Loucy (cell line): ENCODE measurements at regions not wholly inside any gene's neighbourhood (a gene's known extent, or its start where the extent isn't known, plus 50 kb on each side); places are given as distances from the start of the nearest gene placed in this dataset.

ENCODE experiments used
- H2AFZ ChIP-seq: fragments of 200-600 bp; sonication (generic); 2 replicates; pipeline ENCODE4 v1.6.0; 2016; ENCODE audit warnings: antibody characterized with exemption, mild to moderate bottlenecking, low read length, moderate library complexity
- H3F3A ChIP-seq: fragments of 200-600 bp; 2 replicates; pipeline ENCODE4 v1.6.0; 2016; ENCODE audit warnings: antibody characterized with exemption, low read depth, mild to moderate bottlenecking
- H3K27me3 ChIP-seq: fragments of 200-600 bp; sonication (generic); 2 replicates; pipeline ENCODE4 v1.6.1; 2014; ENCODE audit warnings: low read length, mild to moderate bottlenecking; ENCODE audit not compliant: insufficient read depth, poor library complexity, severe bottlenecking
- H3K36me3 ChIP-seq: fragments of 200-600 bp; sonication (generic); 2 replicates; pipeline ENCODE4 v1.6.1; 2016; ENCODE audit warnings: low read length; ENCODE audit not compliant: insufficient read depth
- H3K4me1 ChIP-seq: fragments of 200-600 bp; sonication (generic); 2 replicates; pipeline ENCODE4 v1.5.1; 2014; ENCODE audit warnings: low read length, mild to moderate bottlenecking; ENCODE audit not compliant: insufficient read depth, poor library complexity, severe bottlenecking
- H3K4me2 ChIP-seq: fragments of 200-600 bp; sonication (generic); 2 replicates; pipeline ENCODE4 v1.6.0; 2014; ENCODE audit warnings: antibody characterized with exemption, low read length, low read depth, mild to moderate bottlenecking; ENCODE audit not compliant: poor library complexity, severe bottlenecking
- H3K4me3 ChIP-seq: fragments of 200-600 bp; sonication (generic); 2 replicates; pipeline ENCODE4 v1.5.1; 2014; ENCODE audit warnings: low read length, mild to moderate bottlenecking, mixed read lengths; ENCODE audit not compliant: poor library complexity, severe bottlenecking
- H3K79me2 ChIP-seq: fragments of 200-600 bp; sonication (generic); 2 replicates; pipeline ENCODE4 v1.6.1; 2014; ENCODE audit warnings: low read length; ENCODE audit not compliant: insufficient read depth
- H3K9ac ChIP-seq: fragments of 200-600 bp; sonication (generic); 2 replicates; pipeline ENCODE4 v1.6.0; 2014; ENCODE audit warnings: mild to moderate bottlenecking, low read depth, low read length, moderate library complexity; ENCODE audit not compliant: poor library complexity, severe bottlenecking
- H3K9me2 ChIP-seq: fragments of 200-600 bp; sonication (generic); replicated peaks from 2 replicates; pipeline ENCODE4 v1.6.1; 2016; ENCODE audit warnings: low read depth, low read length, mixed read lengths
- H3K9me3 ChIP-seq: fragments of 200-600 bp; sonication (generic); 2 replicates; pipeline ENCODE4 v1.6.1; 2014; ENCODE audit warnings: mild to moderate bottlenecking, antibody characterized with exemption, low read length, low read depth; ENCODE audit not compliant: insufficient read depth
- H4K20me1 ChIP-seq: fragments of 200-600 bp; sonication (generic); 2 replicates; pipeline ENCODE4 v1.6.0; 2014; ENCODE audit warnings: antibody characterized with exemption, low read length, mild to moderate bottlenecking; ENCODE audit not compliant: insufficient read depth, poor library complexity, severe bottlenecking
- CTCF ChIP-seq: fragments of 200-600 bp; sonication (generic); conservative IDR thresholded peaks from 2 replicates; pipeline ENCODE4 v1.5.1; 2014; ENCODE audit warnings: mild to moderate bottlenecking, antibody characterized with exemption, low read length
- EZH2phosphoT487 ChIP-seq: fragments of 200-600 bp; IDR thresholded peaks from 2 replicates; pipeline ENCODE4 v1.6.1; 2018; ENCODE audit warnings: antibody characterized with exemption, mild to moderate bottlenecking, moderate library complexity, borderline replicate concordance

- Histone ChIP-seq H2AFZ (no peak overlapping the region), H4K20me1 (no peaks in the 10 kb centered on the region), H3K4me3 (no peak overlapping the region), H3K9me2 (no peaks in the 10 kb centered on the region), H3K79me2 (no peaks in the 10 kb centered on the region), H3K4me1 (peaks cover 43% of the 10 kb centered on the region), H3K9ac (no peak overlapping the region), H3K27me3 (no peaks in the 10 kb centered on the region), H3F3A (no peaks in the 10 kb centered on the region), H3K4me2 (no peak overlapping the region), H3K9me3 (no peaks in the 10 kb centered on the region), H3K36me3 (no peaks in the 10 kb centered on the region)
- no peak for TF ChIP-seq CTCF
- TF ChIP-seq EZH2phosphoT487: no peak
Measured at GRCh38 chrX:46321676-46322075, 223.5 kb downstream of the ZNF674 start.

GRCh38 chrX:46319750-46320149 lies 225.5 kb downstream of the ZNF674 start:
- Histone ChIP-seq H3K4me2 (peak overlapping the region; percentile 63), H2AFZ (no peak overlapping the region), H3K4me1 (peaks cover 30% of the 10 kb centered on the region), H3F3A (no peaks in the 10 kb centered on the region), H3K36me3 (no peaks in the 10 kb centered on the region), H3K9me3 (no peaks in the 10 kb centered on the region), H3K9ac (peak overlapping the region; percentile 23), H3K4me3 (peak overlapping the region; percentile 39), H3K79me2 (no peaks in the 10 kb centered on the region), H4K20me1 (no peaks in the 10 kb centered on the region), H3K9me2 (no peaks in the 10 kb centered on the region), H3K27me3 (no peaks in the 10 kb centered on the region)
- TF ChIP-seq EZH2phosphoT487 (no peak), CTCF (no peak)

- H3F3A ChIP-seq: no peaks in the 10 kb centered on the region
- no peaks in the 10 kb centered on the region for H3K9me2 ChIP-seq
- no peaks in the 10 kb centered on the region for H3K36me3 ChIP-seq
- no peak overlapping the region for H3K4me3 ChIP-seq
- TF ChIP-seq CTCF: no peak
- H3K27me3 ChIP-seq: no peaks in the 10 kb centered on the region
- H2AFZ ChIP-seq: no peak overlapping the region
- H3K4me2 ChIP-seq: no peak overlapping the region
- no peaks in the 10 kb centered on the region for H3K79me2 ChIP-seq
- H4K20me1 ChIP-seq: no peaks in the 10 kb centered on the region
- H3K9ac ChIP-seq: no peak overlapping the region
- peaks cover 23% of the 10 kb centered on the region for H3K4me1 ChIP-seq
- no peaks in the 10 kb centered on the region for H3K9me3 ChIP-seq
Measured at GRCh38 chrX:46318551-46318950, 226.7 kb downstream of the ZNF674 start.
